ENCODE measurements at regions not wholly inside any gene's neighbourhood (a gene's known extent, or its start where the extent isn't known, plus 50 kb on each side); places are given as distances from the start of the nearest gene placed in this dataset.

DNA sequence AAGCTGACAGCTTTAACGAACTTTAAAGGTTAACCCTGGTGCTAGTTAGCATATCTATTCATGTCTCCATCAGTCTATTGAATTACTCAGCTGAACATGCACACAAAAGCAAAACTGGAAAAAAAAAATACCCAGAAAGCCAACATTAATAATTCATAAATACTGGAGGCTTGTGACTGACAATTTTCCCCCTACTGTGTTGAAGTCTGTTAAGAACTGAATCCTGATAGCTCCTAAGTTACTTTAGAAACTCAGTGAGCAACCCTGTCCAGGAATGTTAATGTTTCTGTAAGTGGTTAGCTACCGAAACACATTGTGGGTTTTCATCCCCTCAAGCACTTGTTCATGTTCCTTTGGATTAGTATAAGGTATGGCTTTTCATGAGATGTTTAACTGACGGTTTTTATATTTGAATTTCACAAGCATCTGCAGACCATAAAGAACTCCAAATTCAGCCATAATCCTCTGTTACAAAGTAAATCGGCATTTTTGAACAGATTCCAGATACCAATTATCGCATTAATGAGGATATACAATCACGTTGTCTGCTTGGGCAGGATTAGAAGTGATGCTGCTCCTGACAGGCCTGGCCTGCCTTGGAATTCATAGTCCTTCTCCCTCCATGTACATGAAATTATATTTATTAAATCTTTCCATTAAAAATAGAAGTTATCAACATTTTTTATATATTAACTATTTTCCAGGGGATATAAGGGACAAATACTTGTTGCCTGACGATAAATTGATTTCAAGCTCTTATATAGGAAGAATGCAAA is 331.2 kb downstream of the TLE4 start:
- TF ChIP-seq, protein P1, sequence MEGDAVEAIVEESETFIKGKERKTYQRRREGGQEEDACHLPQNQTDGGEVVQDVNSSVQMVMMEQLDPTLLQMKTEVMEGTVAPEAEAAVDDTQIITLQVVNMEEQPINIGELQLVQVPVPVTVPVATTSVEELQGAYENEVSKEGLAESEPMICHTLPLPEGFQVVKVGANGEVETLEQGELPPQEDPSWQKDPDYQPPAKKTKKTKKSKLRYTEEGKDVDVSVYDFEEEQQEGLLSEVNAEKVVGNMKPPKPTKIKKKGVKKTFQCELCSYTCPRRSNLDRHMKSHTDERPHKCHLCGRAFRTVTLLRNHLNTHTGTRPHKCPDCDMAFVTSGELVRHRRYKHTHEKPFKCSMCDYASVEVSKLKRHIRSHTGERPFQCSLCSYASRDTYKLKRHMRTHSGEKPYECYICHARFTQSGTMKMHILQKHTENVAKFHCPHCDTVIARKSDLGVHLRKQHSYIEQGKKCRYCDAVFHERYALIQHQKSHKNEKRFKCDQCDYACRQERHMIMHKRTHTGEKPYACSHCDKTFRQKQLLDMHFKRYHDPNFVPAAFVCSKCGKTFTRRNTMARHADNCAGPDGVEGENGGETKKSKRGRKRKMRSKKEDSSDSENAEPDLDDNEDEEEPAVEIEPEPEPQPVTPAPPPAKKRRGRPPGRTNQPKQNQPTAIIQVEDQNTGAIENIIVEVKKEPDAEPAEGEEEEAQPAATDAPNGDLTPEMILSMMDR (IDR thresholded peaks at IDR 0.05; ENCODE audit: low read depth, low read length, poor library complexity, severe bottlenecking) = no peak
- TF ChIP-seq EZH2phosphoT487 (IDR thresholded peaks at IDR 0.05; ENCODE audit: borderline replicate concordance, low read length) = no peak
